Sciatic nerve (tissue), 2 donors: ENCODE measurements at regions not wholly inside any gene's neighbourhood (a gene's known extent, or its start where the extent isn't known, plus 50 kb on each side); places are given as distances from the start of the nearest gene placed in this dataset.
A peak's percentile ranks its signal among the peaks of the same experiment; 100 is the strongest.

Experiments used
- ATAC-seq: fragments of 200-7000 bp; cut with Tn5 transposase; one replicate; pipeline ENCODE4 v1.9.1; 2020; ENCODE audit warnings: mild to moderate bottlenecking, moderate library complexity
- DNase-seq: peaks from one replicate; pipeline ENCODE4 v3.0.0-alpha.2; 2020; ENCODE audit warnings: low spot score
- intact Hi-C: fragments of 100-400 bp; cut with DNase I; formaldehyde crosslinking; loops from one replicate; pipeline ENCODE4 v1.14.2; 2022
- donor health status: DM: no; HTN: no; CAD: no.
- donor health status: DM: no; HTN: no; CAD: no.

DNA sequence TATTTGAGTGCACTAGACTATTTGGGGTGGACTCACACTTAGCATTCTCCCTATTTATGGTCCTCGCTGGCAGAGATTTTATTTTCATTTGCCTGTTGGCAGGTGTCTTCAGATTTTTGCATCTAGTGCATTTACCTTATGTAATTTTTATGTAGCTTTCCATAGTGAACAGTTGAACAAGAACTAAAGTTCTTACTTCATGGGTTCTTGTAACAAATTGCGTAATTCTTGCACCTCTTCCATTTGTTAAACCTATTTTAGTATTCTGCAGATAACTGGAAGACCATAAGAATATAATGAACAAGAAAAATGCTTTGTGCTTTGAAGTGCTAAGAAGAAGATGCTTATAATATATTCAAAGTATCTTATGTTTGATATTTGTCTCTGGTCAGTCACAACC is 252.8 kb upstream of the MMS22L start:
- ATAC-seq = no peak

GRCh38 chr6:97548354-97548753 is 265.3 kb upstream of the MMS22L start:
- intact Hi-C loops = no loop called here
- ATAC-seq (no peak), DNase-seq (no peak)

More for the DNA sequence above, 252.8 kb upstream of the MMS22L start:
- no peak for DNase-seq
- intact Hi-C loops = no loop called here

DNA sequence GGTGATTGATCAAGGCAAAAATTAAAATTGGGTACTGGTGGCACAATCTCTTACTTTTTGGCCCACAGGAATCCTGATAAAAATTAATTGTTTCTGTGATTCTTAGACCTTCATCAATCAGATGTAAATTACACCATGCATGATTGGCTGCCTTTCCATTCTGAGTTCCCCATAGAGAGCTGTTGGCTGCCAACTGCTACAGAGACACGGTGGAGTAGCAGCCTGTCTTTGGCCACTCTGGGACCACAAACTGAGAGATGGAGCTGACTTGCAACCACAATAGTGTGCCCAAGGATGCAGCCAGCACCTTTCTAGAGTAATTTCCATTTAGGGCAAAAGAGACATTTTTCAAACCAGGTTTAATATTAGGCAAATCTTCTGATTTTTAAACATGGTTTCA is 274.3 kb upstream of the MMS22L start:
- ATAC-seq = no peak
- intact Hi-C loops = no loop called here
- no peak for DNase-seq

DNA sequence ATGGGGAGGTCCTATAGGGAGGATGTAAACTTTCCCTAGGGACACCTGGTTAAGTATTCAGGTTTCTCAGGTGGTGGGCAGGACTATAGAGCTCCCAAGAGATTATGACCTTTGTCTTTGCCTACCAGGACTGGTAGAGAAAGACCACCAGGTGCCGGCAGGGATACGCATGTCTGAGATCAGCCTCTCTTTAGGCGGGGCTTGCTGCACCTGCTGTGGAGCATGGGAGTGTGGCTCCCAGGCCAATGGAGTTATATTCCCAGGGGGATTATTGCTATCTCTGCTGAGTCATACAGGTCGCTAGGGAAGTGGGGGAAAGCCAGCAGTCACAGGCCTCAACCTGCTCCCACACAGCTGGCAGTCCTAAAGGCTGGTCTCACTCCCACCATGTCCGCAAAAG is 280.5 kb upstream of the MMS22L start:
- DNase-seq (no peak), ATAC-seq (no peak)
- intact Hi-C loops = no loop called here

DNA sequence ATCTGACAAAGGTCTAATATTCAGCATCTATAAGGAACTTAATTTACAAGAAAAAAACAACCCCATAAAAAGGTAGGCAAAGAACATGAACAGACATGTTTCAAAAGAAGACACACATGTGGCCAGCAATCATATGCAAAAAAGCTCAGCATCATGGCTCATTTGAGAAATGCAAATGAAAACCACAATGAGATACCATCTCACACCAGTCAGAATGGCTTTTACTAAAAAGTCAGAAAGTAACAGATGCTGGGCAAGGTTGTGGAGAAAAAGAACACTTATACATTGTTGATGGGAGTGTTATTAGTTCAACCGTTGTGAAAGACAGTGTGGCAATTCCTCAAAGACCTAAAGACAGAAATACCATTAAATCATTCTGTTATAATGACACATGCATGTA is 289.9 kb upstream of the MMS22L start:
- intact Hi-C loops = no loop called here
- ATAC-seq (no peak), DNase-seq (no peak)

DNA sequence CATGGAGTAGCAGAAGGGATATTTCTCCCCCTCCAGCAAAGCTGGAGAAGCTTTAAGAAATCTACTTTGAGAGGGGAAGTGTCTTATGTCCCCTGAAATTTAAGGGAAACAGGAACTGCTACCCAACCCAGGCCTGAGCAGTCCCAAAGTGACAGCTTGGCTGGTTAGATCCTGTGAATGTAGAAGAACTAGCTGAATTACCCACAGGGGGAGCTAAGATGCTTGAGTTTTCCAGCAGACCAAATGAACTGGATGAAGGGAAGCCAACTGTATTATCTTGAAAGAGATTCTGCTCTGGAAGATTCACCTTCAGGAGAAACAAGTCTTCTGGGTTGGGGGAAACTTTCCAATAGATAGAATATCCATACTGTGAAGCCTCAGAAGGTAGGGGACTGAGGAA is 303.3 kb upstream of the MMS22L start:
- intact Hi-C loops = no loop called here
- DNase-seq (no peak), ATAC-seq (no peak)

DNA sequence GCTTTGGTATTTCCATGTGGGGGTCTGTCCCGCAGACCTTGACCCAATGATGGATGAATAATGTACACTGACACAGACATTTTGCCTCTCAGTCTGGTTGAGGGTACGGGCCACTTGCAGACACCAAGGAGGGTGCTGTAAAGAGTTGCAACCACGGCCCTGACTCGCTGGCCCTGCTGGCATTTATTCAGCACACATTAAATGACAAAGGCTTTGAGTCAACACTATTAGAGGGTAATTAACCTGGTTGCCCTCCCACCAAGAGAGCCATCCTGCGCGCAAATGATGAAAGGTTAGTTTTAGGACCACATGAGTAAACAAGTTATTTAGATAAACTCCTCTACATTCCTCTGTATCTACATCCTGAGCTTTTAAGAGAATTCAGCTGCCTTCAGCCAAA is 308.9 kb upstream of the MMS22L start:
- no peak for DNase-seq
- no peak for ATAC-seq
- intact Hi-C loops = no loop called here

GRCh38 chr6:97594844-97595243 is 311.8 kb upstream of the MMS22L start:
- ATAC-seq (no peak), DNase-seq (no peak)
- intact Hi-C loops = no loop called here

DNA sequence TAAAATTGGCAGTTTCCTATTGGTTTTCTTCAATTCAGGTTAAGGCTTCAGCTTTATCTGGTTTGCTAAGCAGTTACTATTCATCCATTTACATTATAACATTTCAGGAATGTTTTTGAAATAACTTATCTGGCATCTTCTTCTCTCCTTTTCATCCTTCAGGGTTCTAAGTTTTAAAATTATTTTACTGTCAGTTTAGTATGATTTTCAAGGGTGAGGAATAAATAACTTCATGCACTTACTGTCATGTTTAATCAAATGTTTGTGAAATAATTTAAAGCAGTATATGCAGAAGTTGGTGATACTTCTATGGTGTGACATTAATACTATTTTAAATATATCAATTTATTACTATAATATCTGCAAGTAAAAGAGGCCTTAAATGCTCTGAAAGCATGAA is 338.1 kb upstream of the MMS22L start:
- ATAC-seq (no peak), DNase-seq (no peak)
- intact Hi-C loops = no loop called here

DNA sequence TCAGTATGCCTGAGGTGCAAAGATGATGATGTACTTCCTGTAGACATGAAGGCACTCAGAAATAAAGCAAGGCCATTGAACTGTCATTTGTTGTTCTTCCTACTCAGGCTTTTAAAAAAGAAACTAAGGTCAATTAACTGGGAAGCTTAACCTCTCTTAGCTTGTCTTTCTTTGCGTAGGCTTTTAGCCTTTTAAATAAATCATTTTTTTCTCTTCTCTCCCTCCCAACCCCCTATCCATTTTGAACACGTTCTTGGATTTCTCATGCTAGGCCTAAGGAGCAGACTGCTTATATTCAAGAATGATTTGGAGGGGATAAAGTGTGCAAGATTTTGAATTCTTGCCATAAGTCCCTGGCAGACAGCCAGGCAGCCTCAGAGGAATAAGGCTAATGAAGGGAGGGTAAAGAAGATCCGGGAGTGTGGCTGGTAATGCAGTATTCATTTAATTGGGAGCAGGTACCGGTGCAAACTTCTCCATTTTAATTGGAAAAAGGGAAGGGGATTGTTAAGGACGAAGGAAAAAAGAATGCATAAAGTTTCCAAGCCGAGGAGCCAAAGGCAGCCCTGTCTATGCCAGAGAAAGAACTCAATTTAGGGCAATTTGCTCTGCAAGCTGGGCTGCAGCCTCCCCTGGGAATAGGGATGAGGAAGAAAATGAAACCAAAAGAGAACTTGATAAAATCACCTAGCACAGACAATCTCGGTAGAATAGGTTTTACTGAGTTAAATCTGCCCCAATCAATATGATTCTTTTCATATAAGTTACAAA is 343.8 kb upstream of the MMS22L start:
- intact Hi-C loops = no loop called here
- ATAC-seq = peak; percentile 55
- peak; percentile 64 for DNase-seq

DNA sequence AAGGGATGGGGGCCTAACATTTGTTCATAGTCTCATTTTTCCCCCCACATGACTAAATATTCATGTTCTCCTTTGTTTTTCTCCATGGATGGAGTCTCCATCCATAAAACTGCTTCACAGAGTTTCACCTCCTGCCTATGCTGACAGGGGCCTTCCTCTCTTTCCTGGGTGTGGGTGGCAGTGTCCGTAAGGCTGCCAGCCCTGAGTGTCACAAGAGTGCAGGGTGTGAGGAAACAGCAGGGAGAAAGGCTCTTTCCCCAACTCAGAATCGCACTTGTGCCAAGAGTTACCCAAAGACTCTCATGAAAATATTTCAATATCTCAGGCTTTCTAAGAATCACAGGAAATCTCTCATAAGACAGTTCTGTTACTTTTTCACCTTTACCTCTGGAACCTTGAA is 346.2 kb upstream of the MMS22L start:
- intact Hi-C loops = no loop called here
- ATAC-seq = no peak
- no peak for DNase-seq

GRCh38 chr6:97630604-97631003 is 347.6 kb upstream of the MMS22L start:
- ATAC-seq (no peak), DNase-seq (no peak)
- intact Hi-C loops = no loop called here

DNA sequence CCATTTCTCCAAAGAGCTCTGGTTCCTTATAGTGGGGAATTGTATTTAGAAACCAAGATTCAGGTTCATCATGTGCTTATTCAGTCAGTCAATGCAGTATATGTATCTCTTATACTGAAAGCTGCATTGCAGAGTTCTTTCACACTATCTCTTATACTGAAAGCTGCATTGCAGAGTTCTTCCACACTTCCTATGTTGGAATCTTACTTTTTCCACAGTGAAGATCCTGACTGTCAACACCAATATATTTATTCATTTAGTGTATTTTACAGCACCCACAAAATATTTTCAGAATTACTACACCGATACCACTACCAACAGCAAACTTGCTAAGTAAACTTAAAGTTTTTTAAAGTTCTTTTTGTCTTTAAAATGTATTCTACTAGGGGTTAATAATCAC is 349.3 kb upstream of the MMS22L start:
- ATAC-seq = no peak
- intact Hi-C loops = no loop called here
- no peak for DNase-seq

DNA sequence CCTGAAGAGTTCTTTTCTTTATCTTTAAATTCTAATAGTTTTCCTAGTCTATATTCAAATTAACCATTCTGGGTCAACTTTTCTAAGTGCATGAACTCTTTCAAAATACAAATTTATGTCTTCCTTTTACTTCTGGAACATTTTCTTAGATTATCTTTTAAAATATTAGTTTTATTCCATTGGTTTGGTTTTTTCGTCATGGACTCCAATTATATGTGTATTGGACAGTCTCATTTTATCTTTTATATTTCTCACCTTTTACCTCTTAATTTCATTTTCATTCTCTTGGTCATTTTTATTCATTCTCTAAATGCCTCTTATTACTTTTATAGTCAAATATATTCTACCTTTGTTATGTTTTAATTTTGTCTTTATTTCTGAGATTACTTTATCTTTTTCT is 356.7 kb upstream of the MMS22L start:
- DNase-seq = no peak
- no peak for ATAC-seq
- intact Hi-C loops = no loop called here

DNA sequence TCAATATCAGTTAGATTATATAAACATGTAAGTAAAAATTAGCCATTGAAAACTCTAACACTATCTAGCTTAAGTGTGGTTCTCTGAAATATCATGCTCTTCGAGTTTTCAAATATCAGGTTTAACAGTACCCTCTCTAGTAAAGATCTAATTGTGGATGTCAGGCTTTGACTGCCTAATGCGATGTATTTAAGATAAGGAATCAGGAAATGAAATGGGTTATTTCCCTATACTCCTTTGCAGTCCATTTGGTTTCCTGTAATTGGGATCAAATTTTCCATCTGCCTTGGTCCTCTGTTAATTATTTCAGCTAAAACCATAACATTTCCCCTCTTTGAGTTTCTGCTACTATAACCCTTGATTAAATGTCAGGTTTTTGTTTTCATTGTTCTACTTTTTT is 361.3 kb upstream of the MMS22L start:
- intact Hi-C loops = no loop called here
- ATAC-seq = no peak
- no peak for DNase-seq

DNA sequence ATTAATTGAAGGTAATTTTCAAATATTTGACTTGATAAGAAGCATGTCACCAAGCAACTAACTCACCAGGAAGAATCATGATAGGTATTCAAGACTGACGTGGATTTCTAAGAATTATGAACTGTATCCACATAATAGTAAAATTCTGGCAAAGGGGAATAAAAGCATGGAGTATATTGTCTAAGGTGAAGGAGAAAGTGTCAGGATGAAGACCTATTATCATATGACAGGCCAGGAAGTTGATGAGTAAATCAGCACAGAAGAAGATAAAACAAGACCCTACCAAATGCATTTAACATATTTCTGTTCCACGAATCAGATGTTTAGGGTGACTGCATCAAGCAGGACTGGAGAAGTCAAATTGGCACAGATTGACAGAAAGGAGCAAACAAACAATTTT is 362.7 kb upstream of the MMS22L start:
- DNase-seq (no peak), ATAC-seq (no peak)
- intact Hi-C loops = no loop called here

GRCh38 chr6:97653076-97653475 is 370.1 kb upstream of the MMS22L start:
- DNase-seq = no peak
- intact Hi-C loops = no loop called here
- no peak for ATAC-seq

GRCh38 chr6:97653517-97653916 is 370.5 kb upstream of the MMS22L start:
- intact Hi-C loops = no loop called here
- no peak for ATAC-seq
- DNase-seq = no peak

- DNase-seq (no peak), ATAC-seq (no peak)
- intact Hi-C loops = no loop called here
These were observed 371.7 kb upstream of the MMS22L start for GRCh38 chr6:97654674-97655073.

DNA sequence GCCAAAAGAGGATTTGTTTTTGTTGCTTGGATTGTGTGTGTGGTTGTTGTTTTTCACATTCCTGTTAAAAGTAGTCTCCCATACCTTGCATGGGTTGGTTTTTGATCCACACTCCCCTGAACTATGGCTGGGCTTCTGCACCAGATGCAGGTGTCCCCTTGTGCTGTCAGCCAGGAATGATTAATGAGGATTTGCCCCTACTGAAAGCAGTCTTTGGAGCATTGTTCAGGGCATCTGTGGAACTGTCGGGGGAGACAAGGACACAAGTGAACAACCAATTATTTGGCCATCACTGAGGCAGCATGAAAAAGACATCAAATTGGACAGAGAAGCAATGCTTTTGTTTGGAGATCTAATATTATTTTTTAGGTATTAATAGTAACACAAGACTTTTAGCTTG is 373.2 kb upstream of the MMS22L start:
- intact Hi-C loops = no loop called here
- DNase-seq = no peak
- no peak for ATAC-seq

- ATAC-seq (no peak), DNase-seq (no peak)
- intact Hi-C loops = no loop called here
These were observed 373.8 kb upstream of the MMS22L start for GRCh38 chr6:97656706-97657350.
